ENCODE measurements at regions not wholly inside any gene's neighbourhood (a gene's known extent, or its start where the extent isn't known, plus 50 kb on each side); places are given as distances from the start of the nearest gene placed in this dataset.
"Not testable (repeated sequence)": the region's sequence is repeated elsewhere in the genome, so short reads cannot be mapped to it uniquely, and the experiment has no call there.

DNA sequence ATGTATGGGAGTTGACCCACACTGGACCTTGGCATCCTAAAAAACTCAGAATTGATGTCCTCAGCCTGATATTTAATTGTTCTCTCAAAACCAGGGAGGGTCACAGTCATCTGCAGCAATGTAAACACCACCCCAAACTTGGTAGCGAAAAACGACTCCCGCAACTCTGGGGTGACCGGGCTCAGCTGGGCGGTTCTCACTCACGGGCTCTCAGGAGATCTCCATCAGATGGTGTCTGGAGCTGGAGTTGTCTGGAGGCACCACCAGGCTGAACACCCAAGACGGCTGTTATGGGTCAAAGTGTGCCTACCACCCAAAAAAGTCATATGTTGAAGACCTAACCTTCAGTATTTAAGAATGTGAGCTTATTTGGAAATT, 50.9 kb upstream of the NXT1 start:
- DNase-seq: no peak

DNA sequence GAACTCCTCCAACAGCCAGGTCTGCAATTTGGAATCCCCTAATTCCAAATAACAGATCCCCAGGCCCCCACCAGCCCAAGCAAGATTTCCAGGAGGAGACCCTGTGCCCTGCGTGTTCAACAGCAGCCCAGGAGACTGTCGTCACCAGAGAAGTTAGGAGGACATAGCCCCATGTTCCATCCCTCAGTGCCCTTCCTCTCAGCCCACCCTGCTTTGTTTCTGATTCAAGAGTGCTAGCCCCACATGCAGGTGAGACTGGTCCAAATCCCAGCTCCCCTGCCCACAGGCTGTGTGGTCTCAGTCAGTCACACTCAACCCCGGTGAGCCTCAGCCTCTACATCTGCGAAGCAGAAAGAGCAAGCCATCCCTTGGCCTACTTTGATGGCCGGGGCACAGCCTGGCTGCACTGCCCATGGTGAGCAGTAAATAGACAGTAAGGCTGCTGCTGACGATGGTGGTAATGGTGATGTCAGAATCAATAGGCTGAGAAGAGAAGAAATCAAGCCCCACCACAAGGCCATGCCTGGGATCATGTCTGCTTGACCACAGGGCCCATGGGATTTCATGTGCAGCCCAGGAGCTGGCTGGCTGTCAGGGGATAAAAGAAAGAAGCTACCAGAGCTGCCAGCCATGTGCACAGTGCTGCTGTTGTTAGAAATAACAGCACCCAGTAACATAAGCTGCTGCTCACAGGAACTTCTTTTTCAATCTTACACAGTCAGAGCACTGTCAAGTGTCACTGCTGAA, 51.5 kb upstream of the NXT1 start:
- no peak for DNase-seq

DNA sequence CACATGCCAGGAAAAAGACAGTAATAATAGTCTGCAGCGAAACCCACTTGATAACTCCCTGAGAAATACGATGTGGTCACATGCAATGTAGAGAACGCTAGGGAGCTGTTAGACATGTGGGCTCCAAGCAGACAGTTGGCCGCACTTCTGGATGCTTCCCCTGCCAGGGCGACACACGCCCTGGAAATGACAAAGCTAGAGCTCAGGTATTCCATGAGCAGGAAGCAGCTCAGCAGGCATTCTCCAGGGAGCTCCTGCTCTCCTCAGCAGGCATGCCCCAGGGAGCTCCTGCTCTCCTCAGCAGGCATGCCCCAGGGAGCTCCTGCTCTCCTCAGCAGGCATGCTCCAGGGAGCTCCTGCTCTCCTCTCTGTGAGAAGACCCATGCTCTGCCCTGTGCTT, 52.4 kb upstream of the NXT1 start:
- no peak for DNase-seq

DNA sequence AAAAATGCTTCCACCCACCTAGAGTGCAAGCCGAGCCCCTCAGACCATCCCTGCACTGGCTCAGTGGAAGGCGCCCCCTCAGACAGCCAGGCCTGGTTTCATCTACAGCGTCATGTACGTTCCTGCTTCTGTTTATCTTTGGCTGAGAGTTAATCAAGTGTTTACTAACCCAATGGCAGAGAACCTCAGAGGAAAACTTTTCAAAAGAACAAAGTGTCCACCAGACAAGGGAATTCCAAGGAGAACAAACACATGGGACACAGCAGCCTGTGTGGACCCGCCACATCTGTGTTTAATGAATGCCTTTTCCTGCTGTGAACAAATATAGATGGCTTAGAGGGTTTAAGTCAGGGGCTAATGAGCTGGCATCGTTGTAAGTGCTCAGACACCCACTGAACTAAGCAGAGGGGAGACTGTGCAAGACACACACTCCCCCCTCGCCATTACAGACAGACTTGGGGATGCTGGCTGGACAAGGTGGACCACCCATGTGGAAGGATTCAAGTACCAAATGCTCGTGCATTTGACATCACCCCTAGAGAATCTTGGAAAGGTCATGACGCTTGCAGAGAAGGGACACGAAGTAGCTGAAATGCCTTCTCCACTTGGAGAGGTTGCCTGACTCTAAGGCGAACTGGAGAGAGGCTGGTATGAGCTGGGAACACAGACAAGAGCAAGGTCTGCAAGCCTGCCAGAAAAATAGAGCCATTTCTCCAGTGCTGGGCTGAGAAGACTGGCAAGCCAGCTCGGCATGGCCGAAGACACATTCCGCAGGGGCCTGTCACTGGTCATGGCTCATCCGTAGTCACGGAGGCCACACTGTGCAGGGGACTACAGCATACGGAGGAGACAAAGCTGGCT, 53.5 kb upstream of the NXT1 start:
- no peak for DNase-seq

DNA sequence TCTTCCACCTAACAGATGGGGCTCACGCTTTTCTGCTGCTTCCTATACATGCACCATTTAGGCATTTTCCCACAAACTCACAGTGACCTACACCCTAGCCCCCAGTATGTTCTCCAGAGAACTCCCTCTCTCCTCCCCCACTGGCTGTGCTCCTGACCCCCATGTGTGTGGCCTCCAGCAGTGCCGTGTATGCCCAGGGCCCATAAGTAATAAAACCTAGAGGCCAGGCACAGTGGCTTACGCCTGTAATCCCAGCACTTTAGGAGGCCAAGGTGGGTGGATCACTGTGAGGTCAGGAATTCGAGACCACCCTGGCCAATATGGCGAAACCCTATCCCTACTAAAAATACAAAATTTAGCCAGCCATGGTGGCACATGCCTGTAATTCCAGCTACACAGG, 54.7 kb upstream of the NXT1 start:
- no peak for DNase-seq

DNA sequence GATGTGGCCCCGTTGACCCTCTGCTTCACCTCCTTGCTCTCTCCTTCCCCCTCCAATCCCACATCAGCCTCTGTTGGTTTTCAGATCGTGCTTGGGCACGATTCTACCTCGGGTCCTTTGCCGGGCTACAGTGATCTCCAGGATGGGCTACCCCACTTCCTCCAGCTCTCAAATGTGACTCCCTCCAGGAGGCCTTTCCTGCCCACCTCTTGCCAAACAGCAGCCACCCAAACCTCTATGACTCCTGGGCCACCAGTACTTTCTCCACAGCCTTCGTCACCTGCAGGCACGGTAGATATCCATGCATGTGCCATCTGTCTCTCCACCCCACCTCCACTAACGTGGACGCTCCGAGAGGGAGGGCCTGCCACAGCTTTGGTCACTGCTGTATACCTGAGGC, 55.9 kb upstream of the NXT1 start:
- no peak for DNase-seq

DNA sequence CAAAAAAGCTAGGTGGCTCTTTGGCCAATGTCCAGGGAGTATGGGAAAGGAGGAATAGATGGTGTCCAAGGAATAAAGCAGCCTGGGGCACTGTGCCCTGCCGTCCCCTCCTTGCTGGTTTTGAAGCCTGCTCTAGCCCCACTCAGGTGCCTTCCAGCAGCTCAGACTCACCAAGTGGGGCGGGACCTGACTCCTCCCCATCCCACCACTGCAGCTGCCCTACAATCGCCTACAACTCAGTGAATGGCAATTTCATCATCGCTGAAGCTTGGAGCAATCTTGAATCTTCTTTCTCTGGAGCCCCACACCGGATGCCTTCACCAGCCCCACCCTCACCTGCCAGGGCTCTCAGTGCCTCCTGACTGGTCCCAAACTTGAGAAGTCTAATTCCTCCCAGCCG, 56.4 kb upstream of the NXT1 start:
- DNase-seq: no peak

DNA sequence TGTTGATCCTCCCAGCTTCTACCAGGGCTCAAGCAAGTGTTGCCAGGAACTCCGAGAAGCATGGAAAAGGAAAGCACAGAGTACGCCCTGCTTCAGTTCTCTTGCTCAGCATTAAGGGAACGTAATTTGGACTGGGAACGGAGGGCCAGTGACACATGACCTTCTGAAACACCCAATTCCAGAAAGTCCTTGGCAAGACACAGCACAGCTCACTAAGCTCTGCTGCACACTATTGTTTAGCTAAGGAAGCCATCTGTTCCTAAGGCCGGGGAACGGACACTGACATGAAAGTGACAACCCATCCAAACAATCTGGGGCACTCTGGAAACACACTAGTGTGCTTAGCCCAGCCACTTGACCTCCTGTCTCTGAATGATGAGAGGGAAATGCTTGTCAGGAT, 56.9 kb upstream of the NXT1 start:
- no peak for DNase-seq

DNA sequence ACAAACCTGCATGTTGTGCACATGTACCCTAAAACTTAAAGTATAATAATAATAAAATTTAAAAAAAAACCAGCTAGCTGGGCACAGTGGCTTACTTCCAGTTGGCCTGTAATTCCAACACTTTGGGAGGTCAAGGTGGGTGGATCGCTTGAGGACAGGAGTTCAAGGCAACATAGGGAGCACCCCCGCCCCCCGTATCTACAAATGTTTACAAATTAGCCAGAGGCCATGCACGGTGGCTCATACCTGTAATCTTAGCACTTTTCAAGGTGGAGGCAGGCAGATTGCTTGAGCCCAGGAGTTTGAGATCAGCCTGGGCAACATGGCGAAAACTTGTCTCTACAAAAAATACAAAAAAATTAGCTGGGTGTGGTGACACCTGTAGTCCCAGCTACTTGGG, 58.3 kb upstream of the NXT1 start:
- not testable (repeated sequence) for DNase-seq

DNA sequence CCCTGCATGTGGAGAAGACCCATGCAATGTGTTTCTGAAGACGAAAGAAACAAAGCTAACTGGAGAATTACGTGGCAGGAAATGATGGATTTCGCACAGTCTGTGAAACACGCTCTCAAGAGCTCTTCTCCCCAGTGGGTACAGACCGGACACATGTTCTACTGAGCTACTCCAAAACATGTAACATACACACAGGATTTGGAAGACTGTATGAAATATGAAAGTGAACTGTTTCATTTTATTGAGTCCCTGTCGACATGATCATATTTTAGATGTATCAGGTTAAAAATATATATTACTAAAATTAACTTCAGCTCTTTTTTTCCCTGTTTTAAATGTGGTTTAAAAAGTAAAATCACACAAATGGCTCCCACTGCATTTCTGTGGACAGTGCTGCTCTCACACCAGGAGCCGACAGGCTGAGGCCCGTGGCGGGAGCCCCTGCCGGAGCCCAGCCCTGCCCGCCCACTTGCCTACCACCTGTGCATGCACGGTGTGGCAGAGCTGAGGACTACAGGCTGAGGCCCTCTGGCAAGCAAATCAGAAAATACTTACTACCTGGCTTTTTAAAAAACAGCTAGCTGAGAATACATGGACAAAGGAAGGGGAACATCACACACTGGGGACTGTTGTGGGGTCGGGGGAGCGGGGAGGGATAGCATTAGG, 58.9 kb upstream of the NXT1 start:
- no peak for DNase-seq

DNA sequence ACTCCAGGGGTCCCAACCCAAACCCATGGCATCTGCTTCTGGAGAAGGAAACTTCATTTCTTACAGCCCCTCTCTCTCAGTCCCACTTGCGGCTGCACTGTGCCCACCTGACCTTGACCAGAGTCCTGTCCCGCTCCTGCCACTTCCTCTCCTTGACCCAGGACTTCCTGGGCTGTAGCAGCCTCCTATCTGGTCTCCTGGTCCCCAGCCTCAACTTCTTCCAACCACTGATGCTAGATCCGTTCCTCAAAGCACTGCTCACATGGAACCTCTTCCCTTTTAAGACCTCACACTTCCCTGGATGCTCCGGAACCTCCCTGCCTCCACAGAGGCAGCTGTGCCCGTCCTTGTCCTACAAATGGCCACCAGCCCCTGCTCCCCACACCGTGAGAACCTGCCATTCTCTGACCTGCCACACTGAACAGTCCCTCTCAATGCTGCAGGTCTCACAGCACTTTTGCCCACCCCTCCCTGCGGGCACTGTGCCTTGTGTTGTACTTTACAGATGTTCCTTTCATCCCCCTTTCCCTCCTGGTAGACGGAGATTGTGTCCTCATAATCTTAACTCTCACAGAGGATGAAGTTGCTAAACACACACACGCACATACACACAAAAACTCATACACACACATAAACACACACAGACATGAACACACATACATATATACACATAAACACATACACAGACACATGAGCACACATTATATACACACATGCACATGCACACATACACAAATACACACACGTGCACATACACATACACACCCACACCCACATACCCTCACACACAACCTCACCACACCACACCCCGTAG, 59.6 kb upstream of the NXT1 start:
- DNase-seq: no peak

DNA sequence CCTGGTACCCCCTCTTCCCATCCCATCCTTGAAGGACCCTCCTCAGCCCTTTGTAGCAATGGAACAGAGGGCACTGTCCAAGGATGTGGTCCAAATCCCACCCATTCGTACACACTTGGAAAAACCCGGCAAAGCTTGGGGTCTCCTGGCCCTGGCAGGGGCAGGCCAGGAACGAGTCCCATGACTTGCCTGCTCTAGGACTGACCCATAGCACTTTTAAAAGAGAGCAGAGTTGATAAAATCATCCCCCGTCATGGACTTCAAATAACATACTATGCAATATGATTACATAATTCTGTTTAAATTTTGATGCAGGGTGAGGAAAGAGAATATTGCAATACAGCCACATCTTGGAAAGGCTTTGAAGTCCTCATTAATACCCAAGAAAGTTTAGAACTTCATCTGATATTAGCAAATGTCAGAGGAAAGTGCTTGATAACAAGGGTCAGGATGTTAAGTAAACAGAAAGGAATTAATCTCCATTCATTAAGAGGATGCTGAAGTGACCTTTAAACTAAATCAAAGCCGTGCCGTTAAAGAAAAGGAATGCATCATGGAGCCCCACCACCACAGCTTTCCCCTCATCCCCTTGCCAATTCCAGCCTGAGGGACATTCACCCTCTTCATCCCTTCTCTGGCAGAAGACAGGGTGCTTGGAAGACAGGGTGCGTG, 60.7 kb upstream of the NXT1 start:
- no peak for DNase-seq

DNA sequence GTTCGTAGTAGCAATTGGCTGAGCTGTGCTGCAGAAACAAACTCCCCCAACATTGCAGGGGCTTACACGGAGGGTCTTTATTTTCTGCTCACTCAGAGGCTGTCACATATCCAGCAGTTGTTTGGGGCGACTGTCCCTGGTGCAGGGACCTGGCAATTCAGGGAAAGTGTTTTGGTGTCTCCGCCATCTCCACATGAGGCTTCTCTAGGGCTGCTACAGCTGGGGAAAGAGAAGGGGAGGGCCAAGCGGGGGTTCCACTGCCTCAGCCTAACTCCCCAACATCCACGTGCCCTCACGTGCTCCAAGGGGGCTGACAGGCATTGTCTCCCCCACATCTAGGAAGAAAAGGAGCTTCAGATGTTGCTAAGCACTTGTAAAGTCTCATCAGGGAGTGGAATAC, 61.3 kb upstream of the NXT1 start:
- no peak for DNase-seq

DNA sequence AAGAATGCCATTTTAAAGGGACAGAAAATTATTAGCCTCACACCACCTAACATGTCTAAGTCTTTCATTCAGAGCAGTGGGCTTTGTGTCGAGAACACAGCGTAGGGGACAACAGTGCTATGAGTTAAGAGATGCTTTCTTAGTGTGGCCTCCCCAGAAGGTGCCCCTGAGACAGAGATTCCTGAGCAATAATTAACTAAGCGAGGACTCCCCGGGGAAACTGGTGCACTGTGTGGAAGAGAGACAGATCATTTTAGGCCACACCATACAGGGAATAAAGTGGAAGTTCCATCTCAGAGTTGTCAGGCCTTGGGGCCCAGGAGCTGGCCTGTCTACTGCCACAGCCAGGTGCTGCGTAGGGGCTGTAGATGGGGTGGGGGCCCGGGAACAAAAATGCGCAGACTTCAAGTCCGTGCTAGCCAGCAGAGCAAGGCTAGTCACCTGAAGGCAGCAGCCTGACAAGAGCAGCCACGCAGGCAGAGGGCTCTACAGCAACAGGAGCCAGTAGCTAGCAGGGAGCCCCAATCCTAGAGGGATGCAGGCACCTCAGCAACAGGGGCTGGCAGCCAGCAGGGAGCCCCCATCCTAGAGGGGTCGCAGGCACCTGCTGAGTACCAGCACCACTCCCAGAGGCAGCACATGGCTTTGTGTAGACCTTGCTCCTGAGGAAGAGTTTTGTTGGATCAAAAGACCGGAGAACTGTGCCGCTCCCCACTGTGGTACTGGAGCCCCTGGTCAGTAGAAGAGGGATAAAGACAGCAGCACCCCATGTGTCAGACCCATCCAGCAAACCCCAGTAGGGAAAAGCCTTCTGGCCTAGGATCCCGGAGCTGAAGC, 63.0 kb upstream of the NXT1 start:
- DNase-seq: no peak

DNA sequence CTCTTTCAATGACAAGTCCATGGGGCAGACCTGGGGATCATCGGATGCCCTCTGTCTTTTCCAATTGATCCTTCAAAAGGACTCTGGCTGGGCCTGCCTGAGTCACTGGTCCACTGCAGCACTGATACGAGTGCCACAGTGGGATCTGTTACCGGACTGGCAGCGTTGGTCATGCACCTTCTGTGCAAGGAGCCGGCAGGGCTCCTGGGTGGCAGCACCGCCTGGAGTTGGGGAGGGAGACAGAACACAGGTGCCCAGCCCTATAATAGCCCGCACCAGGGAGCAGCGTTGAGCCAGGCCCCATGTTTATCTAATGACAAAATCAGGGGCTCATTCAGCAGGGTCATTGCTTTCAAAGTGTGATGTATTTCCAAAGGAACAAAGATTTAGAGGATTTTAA, 64.2 kb upstream of the NXT1 start:
- no peak for DNase-seq

DNA sequence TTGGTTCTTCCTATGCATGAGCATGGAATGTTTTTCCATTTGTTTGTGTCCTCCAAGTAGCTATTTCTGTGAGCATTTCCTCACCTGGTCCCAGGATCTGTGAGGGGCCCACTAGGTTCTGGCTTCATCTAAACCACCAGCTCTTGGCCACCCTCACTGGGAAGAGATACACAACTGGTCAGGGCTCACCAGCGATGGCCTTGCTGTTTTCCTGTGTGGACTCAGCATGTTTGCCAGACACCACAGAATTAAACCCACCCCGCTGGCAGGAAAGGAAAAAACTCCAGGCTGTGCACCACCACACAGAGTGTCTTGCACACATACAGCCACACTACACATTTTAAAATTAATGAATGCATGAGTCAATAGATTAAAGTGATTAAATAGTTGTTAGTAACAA, 65.1 kb upstream of the NXT1 start:
- no peak for DNase-seq

DNA sequence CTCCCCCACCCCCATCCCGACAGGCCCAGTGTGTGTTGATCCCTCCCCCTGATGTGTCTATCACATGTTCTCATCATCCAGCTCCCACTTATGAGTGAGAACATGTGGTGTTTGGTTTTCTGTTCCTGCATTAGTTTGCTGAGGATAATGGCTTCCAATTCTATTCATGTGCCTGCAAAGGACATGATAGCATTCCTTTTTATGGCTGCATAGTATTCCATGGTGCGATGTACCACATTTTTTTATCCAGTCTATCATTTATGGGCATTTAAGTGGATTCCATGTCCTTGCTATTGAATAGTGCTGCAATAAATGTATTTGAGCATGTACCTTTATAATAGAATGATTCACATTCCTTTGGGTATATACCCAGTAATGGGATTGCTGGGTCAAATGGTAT, 66.6 kb upstream of the NXT1 start:
- DNase-seq: no peak

DNA sequence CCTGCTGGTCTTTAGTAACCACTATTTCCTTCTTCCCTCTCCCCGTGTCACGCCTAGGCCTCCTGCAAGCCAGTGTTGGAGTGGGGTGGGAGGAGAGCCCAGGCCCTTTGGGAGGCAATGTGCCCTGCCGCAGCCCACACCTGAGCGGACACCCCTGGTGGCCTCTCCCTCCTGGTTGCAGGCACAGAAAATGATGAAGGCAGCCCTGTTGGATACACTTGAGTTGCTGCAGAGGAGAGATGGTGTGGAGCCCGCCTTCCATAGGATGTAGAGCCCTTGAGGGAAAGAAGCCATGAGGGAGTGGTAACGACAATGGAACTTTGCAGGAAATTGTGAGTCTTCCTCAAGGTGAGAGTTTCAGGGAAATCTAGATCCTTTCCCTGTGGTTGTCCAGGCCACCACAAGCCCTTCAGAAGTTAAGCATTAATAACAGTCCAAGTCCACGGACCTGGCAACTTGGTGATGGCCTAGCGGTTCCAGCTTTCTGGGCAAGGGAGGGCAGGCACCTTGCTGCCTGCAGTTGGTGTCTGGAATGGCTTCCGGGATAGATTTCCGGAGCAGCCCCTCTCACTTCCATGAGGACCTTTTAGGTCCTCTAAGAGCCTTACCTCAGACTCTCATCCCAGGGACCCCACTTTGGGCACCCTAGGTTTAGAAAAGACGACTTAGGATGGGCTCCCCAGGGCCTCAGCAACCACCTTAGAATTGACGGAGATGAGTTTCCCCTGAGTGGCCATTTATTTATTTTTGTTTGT, 67.3 kb upstream of the NXT1 start:
- no peak for DNase-seq

DNA sequence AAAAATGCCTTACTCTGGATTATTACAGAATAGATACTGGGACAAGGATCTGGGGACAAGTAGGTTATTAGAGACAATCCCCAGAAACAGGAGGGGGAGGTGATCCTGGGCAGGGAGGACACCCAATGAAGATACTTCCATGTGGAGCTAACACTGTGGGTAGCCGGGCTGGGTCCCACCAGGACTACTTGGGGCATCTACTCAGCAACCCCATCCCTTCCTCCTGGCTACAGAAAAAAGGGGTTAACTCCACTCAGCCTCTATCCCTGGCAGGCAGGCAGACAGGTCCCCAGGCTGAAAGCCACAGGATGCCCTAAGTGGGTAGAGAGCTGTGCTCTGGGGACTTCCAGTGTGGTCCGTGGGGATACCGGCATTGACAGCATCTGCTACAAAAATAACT, 68.0 kb upstream of the NXT1 start:
- DNase-seq: no peak

DNA sequence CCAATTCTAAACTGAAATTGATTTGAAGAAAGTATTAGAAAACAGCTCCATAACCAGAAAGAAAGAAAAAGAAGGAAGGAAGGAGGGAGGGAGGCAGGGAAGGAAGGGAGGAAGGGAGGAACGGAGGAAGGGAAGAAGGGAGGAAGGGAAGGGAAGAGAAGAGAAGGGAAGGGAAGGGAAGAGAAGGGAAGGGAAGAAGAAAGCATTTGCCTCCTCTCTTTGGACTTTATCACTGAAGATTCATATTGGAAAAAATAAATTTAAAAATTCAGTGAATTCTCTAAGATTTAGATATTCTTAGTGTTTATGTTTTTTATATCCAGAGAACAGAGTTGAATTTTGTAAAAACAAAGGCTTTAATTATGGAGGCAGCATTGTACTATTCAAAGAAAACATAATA, 68.5 kb upstream of the NXT1 start:
- DNase-seq: no peak

DNA sequence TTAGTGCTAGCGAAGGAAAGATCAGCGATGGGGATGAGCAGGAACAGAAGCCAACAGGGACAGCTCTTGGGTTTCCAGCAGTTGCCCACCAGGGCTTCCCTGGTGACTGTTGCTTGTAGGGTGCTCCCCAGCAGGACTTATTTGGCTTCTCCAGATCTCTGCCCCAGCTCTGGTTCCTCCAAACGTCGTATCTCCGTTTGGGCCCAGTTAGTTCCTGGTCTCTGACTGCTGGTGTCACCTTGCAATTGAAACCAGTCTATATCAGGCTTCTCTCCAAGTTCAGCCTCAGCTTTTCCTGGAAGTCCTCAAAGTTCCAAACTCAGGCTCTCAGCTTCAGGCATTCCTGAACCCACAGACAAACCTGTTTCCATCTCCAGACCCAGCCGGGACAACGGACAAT, 70.8 kb upstream of the NXT1 start:
- no peak for DNase-seq
